AG10803 (cell line): ENCODE measurements at regions not wholly inside any gene's neighbourhood (a gene's known extent, or its start where the extent isn't known, plus 50 kb on each side); places are given as distances from the start of the nearest gene placed in this dataset.

Source experiments
- DNase-seq: peaks from one replicate; pipeline ENCODE4 v3.0.0; 2010; ENCODE audit warnings: low read depth
- H3K4me3 ChIP-seq: 2 replicates; pipeline ENCODE4 v1.5.1; 2011; ENCODE audit warnings: mild to moderate bottlenecking, low read length, control low read depth
- CTCF ChIP-seq: conservative IDR thresholded peaks from 2 replicates; pipeline ENCODE4 v1.5.1; 2011; ENCODE audit warnings: mild to moderate bottlenecking, low read length, control low read depth, inconsistent platforms

GRCh38 chr5:28269978-28270377 is 1231.6 kb upstream of the CDH9 start:
- no peak overlapping the region for H3K4me3 ChIP-seq
- no peak for TF ChIP-seq CTCF
- DNase-seq: no peak

DNA sequence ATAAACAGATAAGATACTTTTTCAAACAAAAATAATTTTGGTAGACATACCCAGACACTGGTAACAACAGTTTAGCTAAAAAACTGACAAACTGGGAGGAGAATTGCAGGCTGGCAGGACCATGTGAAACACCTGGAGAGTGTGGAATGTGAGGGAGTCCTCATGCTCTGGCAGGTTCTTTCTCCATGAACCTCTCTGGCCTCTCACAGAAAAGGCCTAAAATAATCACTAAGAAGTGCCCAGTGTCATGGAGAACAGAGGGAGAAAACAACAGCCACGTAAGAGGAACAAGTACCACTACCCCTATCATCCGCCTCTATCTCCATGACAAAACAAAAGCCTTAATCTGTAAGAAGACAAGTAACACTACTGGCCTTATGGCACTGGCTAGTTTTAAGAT is 1227.5 kb upstream of the CDH9 start:
- no peak for TF ChIP-seq CTCF
- no peak overlapping the region for H3K4me3 ChIP-seq
- DNase-seq: no peak

DNA sequence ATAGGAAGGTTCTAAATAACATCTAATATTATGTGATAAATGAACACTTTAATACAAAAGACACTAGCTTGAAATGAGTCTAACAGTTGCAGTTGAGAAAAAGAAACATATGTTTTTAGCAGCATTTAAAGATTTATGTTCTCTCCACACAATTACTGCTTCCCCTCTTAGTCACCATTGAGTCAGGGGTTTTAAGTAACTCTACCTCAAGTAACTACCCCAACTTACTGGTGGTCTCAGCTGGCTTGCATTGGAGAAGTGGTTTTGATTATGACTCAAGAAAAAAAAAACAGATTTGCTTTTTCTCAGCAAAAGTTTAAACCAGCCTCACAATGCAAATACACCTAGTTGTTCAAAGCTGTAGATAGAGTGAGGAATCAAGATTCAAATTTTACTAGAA is 1216.5 kb upstream of the CDH9 start:
- no peak overlapping the region for H3K4me3 ChIP-seq
- TF ChIP-seq CTCF: no peak
- DNase-seq: no peak

DNA sequence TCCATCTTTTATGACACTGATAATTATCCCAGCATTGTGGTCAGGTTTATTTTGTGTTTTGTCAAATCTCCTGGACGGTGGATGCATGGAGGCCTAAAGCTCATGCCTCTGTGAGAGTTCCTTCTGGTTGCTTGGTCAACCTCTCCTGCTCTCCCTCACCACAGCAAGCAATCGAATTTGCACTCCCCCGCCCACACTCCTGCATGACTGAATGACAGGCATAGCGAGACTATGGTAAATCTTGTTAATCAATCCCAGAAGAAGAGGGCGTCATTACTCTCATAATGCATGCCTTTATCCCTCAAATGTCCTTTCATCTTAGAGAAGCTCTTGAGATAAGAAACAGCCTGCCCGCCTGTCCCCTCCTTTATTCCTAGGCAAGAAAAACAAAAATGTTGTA is 1215.0 kb upstream of the CDH9 start:
- H3K4me3 ChIP-seq: no peak overlapping the region
- DNase-seq: no peak
- TF ChIP-seq CTCF: no peak

- no peak for DNase-seq
- no peak for TF ChIP-seq CTCF
- H3K4me3 ChIP-seq: no peak overlapping the region
Observed at GRCh38 chr5:28249771-28250415, 1211.5 kb upstream of the CDH9 start.

DNA sequence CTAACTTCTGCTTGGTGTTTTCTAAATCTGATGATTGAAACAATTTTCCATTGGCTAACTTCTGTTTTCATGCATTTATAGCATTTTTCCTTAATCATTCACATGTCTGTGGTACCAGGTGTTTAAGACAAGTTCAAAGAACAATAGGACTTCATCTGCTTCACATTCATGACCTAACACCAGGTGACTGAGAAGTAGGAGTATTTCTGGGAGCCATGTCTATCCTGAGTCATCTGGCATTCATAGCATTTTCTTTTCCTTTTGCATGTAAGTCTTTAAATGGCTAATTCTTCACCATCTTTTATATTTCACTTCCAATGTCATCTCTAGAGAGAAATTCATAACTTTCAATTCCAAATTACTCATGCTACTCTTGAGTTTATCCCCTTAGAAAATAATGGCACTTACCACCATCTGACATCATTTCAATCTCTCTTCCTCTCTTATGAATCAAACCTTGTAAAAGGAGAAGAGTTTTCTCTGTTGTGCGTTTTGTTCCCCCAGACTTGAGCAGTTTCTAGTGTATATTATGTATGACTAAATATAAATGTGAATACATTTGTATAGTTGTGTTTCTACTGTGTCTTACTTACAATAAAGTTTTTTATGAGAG is 1196.1 kb upstream of the CDH9 start:
- no peak for DNase-seq

More for the DNA sequence above, 1196.1 kb upstream of the CDH9 start:
- no peak for TF ChIP-seq CTCF
- H3K4me3 ChIP-seq: no peak overlapping the region
